GM12878 (cell line): ENCODE measurements at regions not wholly inside any gene's neighbourhood (a gene's known extent, or its start where the extent isn't known, plus 50 kb on each side); places are given as distances from the start of the nearest gene placed in this dataset.

Source experiments
- ATAC-seq: fragments of 200-7000 bp; cut with Tn5 transposase; 3 replicates; pipeline ENCODE4 v1.9.1; 2020; ENCODE audit warnings: mild to moderate bottlenecking, moderate library complexity
- BruUV-seq: library from RNA; stranded (reverse); fragments of 400-500 nt; replicated peaks from 2 replicates; lab custom pipeline; 2021; lab: Mats Ljungman, UMichigan
- CTCF ChIA-PET: fragments of 300-600 bp; sonication (Branson Sonifier 250); formaldehyde crosslinking; extraction: SDS; loops from one replicate; lab custom pipeline; 2021; ENCODE audit warnings: inconsistent platforms; lab: Yijun Ruan, JAX
- POLR2A ChIA-PET: fragments of 350-600 bp; formaldehyde crosslinking; extraction: SDS; loops from one replicate; lab custom pipeline; 2021; ENCODE audit warnings: inconsistent platforms; lab: Charles Lee
- RAD21 ChIA-PET: fragments of 300-600 bp; sonication (Branson Sonifier 250); formaldehyde crosslinking; loops from one replicate; lab custom pipeline; 2023; ENCODE audit warnings: antibody characterized with exemption; ENCODE audit not compliant: unreplicated experiment; lab: Charles Lee
- SMC1A ChIA-PET: fragments of 300-600 bp; sonication (Branson Sonifier 250); formaldehyde crosslinking; loops from one replicate; lab custom pipeline; 2023; ENCODE audit not compliant: unreplicated experiment, uncharacterized antibody; lab: Charles Lee
- DNase-seq: peaks from one replicate; pipeline ENCODE4 v3.0.0-alpha.2; 2011; ENCODE audit warnings: low read depth, low spot score
- FAIRE-seq: peaks from 3 replicates; lab custom pipeline; 2011; peaks lifted over from hg19 to GRCh38; lab: Jason Lieb, UNC
- H2AFZ ChIP-seq: 2 replicates; pipeline ENCODE4 v1.6.0; 2011; ENCODE audit warnings: low read depth, low read length, control low read depth; ENCODE audit not compliant: control insufficient read depth
- H3K27ac ChIP-seq: 2 replicates; pipeline ENCODE4 v1.5.1; 2011; ENCODE audit warnings: control low read depth; ENCODE audit not compliant: control insufficient read depth, insufficient read depth
- H3K27me3 ChIP-seq, 2 experiments: replicated peaks in 1 of 2; 2 replicates each; pipeline versions ENCODE4 v1.6.0 to v1.6.1; 2011; ENCODE audit warnings: low read length in 1 of 2; ENCODE audit not compliant: control insufficient read depth in 2 of 2, insufficient read depth in 2 of 2
- H3K36me3 ChIP-seq, 2 experiments: 2 replicates each; pipeline ENCODE4 v1.5.1; 2011; ENCODE audit warnings: low read length in 1 of 2; ENCODE audit not compliant: control insufficient read depth in 2 of 2, insufficient read depth in 2 of 2
- H3K4me1 ChIP-seq: 2 replicates; pipeline ENCODE4 v1.6.1; 2011; ENCODE audit warnings: mild to moderate bottlenecking, low read length, moderate library complexity, mixed read lengths; ENCODE audit not compliant: control insufficient read depth, insufficient read depth
- H3K4me2 ChIP-seq: 2 replicates; pipeline ENCODE4 v1.6.0; 2011; ENCODE audit warnings: control low read depth; ENCODE audit not compliant: control insufficient read depth, insufficient read depth
- H3K4me3 ChIP-seq: fragments of 200-600 bp; sonication (generic); 2 replicates; pipeline ENCODE4 v1.5.1; 2016
- H3K79me2 ChIP-seq: 2 replicates; pipeline ENCODE4 v1.6.0; 2011; ENCODE audit warnings: low read length; ENCODE audit not compliant: control insufficient read depth, insufficient read depth
- H3K9ac ChIP-seq: 2 replicates; pipeline ENCODE4 v1.8.0; 2011; ENCODE audit warnings: low read length, control low read depth, mixed read lengths; ENCODE audit not compliant: control insufficient read depth, insufficient read depth
- H3K9me3 ChIP-seq: replicated peaks from 3 replicates; pipeline ENCODE4 v1.5.1; 2011; ENCODE audit warnings: mild to moderate bottlenecking, low read length; ENCODE audit not compliant: control insufficient read depth, insufficient read depth
- H4K20me1 ChIP-seq: 2 replicates; pipeline ENCODE4 v1.6.0; 2011; ENCODE audit not compliant: control insufficient read depth, insufficient read depth
- ATF2 ChIP-seq: IDR thresholded peaks from 2 replicates; pipeline ENCODE4 v1.6.1; 2012; ENCODE audit warnings: low read length, inconsistent platforms
- CHD1 ChIP-seq: IDR thresholded peaks from 2 replicates; pipeline ENCODE4 v1.6.1; 2012; ENCODE audit warnings: low read depth, low read length, improper control_type of control experiment
- EP300 ChIP-seq, 2 experiments: fragments of 150-350 bp in 1 of 2; IDR thresholded peaks; 2 replicates each; pipeline ENCODE4 v1.6.1; 2011 to 2012; ENCODE audit warnings: low read depth in 2 of 2, low read length in 2 of 2, borderline replicate concordance in 1 of 2, improper control_type of control experiment in 1 of 2, inconsistent platforms in 1 of 2; ENCODE audit not compliant: control insufficient read depth in 1 of 2
- IRF3 ChIP-seq: fragments of 450-650 bp; IDR thresholded peaks from 2 replicates; pipeline ENCODE4 v1.6.1; 2014; ENCODE audit warnings: mild to moderate bottlenecking
- POLR2AphosphoS2 ChIP-seq: IDR thresholded peaks from 2 replicates; pipeline ENCODE4 v1.6.1; 2011; ENCODE audit warnings: low read depth, mild to moderate bottlenecking, low read length, improper control_type of control experiment, moderate library complexity
- RAD21 ChIP-seq: IDR thresholded peaks from 2 replicates; pipeline ENCODE4 v1.6.1; 2011; ENCODE audit warnings: mild to moderate bottlenecking, low read depth, low read length, moderate library complexity; ENCODE audit not compliant: insufficient read depth
- RCOR1 ChIP-seq: conservative IDR thresholded peaks from 2 replicates; pipeline ENCODE4 v1.6.1; 2012; ENCODE audit warnings: low read depth, low read length, improper control_type of control experiment
- SMC3 ChIP-seq: IDR thresholded peaks from 2 replicates; pipeline ENCODE4 v1.6.1; 2011; ENCODE audit warnings: low read length, improper control_type of control experiment, borderline replicate concordance
- SREBF1 ChIP-seq: IDR thresholded peaks from 2 replicates; pipeline ENCODE4 v1.6.1; 2012; ENCODE audit warnings: mild to moderate bottlenecking, low read length
- SUPT20H ChIP-seq: IDR thresholded peaks from 2 replicates; pipeline ENCODE4 v1.6.1; 2011; ENCODE audit warnings: low read depth, mild to moderate bottlenecking, low read length, moderate library complexity, borderline replicate concordance; ENCODE audit not compliant: control insufficient read depth
- TARDBP ChIP-seq: IDR thresholded peaks from 2 replicates; pipeline ENCODE4 v1.6.1; 2016; ENCODE audit warnings: borderline replicate concordance
- USF2 ChIP-seq: IDR thresholded peaks from 2 replicates; pipeline ENCODE4 v1.6.1; 2011; ENCODE audit warnings: low read depth, low read length, improper control_type of control experiment, borderline replicate concordance
- ZNF217 ChIP-seq: fragments of 450-650 bp; IDR thresholded peaks from 2 replicates; pipeline ENCODE4 v1.6.1; 2017; ENCODE audit warnings: antibody characterized with exemption, mild to moderate bottlenecking
- WGBS: methylation state at CpG from one replicate; pipeline ENCODE4 v1.1.6; 2016; ENCODE audit warnings: low lambda C conversion rate; ENCODE audit not compliant: insufficient replicate concordance, insufficient coverage; ENCODE audit errors: missing lambda C conversion rate; 5-methylcytosine and 5-hydroxymethylcytosine counted together
- in situ Hi-C: fragments of 300-500 bp; cut with MboI; formaldehyde crosslinking; loops from 9 replicates; pipeline ENCODE4 v1.14.3; 2018; ENCODE audit warnings: mixed read lengths
- intact Hi-C: fragments of 100-400 bp; cut with micrococcal nuclease; formaldehyde crosslinking; loops from one replicate; pipeline ENCODE4 v1.14.2; 2022; ENCODE audit not compliant: unreplicated experiment

- ChIA-PET RAD21 (no interaction called here), SMC1A (no interaction called here), POLR2A (no interaction called here), CTCF (no interaction called here)
- Histone ChIP-seq H3K36me3 (no peaks in the 10 kb centered on the region), H3K4me1 (no peaks in the 10 kb centered on the region), H3K9me3 (no peaks in the 10 kb centered on the region; the same call in 2 of the 3 replicates), H3K4me3 (no peak overlapping the region), H3K4me2 (no peak overlapping the region), H2AFZ (no peak overlapping the region), H3K27me3 (peaks cover 0 to 2% of the 10 kb centered on the region in 2 experiments; a peak in 2 of 4 replicates), H3K79me2 (no peaks in the 10 kb centered on the region), H3K9ac (no peak overlapping the region), H3K27ac (no peak overlapping the region), H4K20me1 (no peaks in the 10 kb centered on the region)
- DNase-seq (no peak), FAIRE-seq (no peak), ATAC-seq (no peak)
- BruUV-seq: no TSS peak
- 19% methylated on average over 4 of the region's 4 CpGs for WGBS
- intact Hi-C loops: no loop called here
- TF ChIP-seq RCOR1 (no peak), EP300 (IDR thresholded peaks at IDR 0.05; ENCODE audit: borderline replicate concordance in 1 of 2, control insufficient read depth in 1 of 2, low read depth in 2 of 2, low read length in 2 of 2) (no peak), ATF2 (no peak), IRF3 (no peak), ZNF217 (no peak), RAD21 (no peak), SREBF1 (no peak), POLR2AphosphoS2 (no peak), USF2 (no peak), CHD1 (no peak), SUPT20H (no peak), TARDBP (no peak), SMC3 (no peak)
- in situ Hi-C loops: no loop called here
Measured at GRCh38 chr11:112769584-112769983, 191.6 kb upstream of the NCAM1 start.
